ENCODE measurements at regions not wholly inside any gene's neighbourhood (a gene's known extent, or its start where the extent isn't known, plus 50 kb on each side); places are given as distances from the start of the nearest gene placed in this dataset.

GRCh38 chr17:36840796-36841195 is 96.5 kb upstream of the LHX1 start:
- TF ChIP-seq CTCF (conservative IDR thresholded peaks at IDR 0.05; ENCODE audit: low read depth in 2 of 2) (no peak), ETS1 (IDR thresholded peaks at IDR 0.05) (no peak), POLR2AphosphoS5 (IDR thresholded peaks at IDR 0.05; ENCODE audit: low read depth) (no peak), EZH2phosphoT487 (IDR thresholded peaks at IDR 0.05; ENCODE audit: unreplicated experiment) (no peak), EZH2 (IDR thresholded peaks at IDR 0.05; ENCODE audit: low read depth, unreplicated experiment) (no peak), REST (IDR thresholded peaks at IDR 0.05; ENCODE audit: unreplicated experiment) (no peak), NANOG (IDR thresholded peaks at IDR 0.05; ENCODE audit: borderline replicate concordance) (no peak), ZNF462 (CRISPR knock-in tag; IDR thresholded peaks at IDR 0.05) (no peak)

Measured in GM23338 (cell line).